DOHH2 (cell line): ENCODE measurements at regions not wholly inside any gene's neighbourhood (a gene's known extent, or its start where the extent isn't known, plus 50 kb on each side); places are given as distances from the start of the nearest gene placed in this dataset.

ENCODE experiments used
- EZH2phosphoT487 ChIP-seq: fragments of 200-600 bp; sonication (generic); IDR thresholded peaks from 2 replicates; pipeline ENCODE4 v1.6.1; 2017; ENCODE audit warnings: borderline replicate concordance, mild to moderate bottlenecking, antibody characterized with exemption, low read length, moderate library complexity, mixed read lengths
- TF ChIP-seq, protein P1 (sequence below): fragments of 200-600 bp; sonication (generic); IDR thresholded peaks from one replicate; pipeline ENCODE4 v1.5.1; 2014; ENCODE audit warnings: antibody characterized with exemption, mild to moderate bottlenecking, low read depth, low read length; ENCODE audit not compliant: poor library complexity, severe bottlenecking

DNA sequence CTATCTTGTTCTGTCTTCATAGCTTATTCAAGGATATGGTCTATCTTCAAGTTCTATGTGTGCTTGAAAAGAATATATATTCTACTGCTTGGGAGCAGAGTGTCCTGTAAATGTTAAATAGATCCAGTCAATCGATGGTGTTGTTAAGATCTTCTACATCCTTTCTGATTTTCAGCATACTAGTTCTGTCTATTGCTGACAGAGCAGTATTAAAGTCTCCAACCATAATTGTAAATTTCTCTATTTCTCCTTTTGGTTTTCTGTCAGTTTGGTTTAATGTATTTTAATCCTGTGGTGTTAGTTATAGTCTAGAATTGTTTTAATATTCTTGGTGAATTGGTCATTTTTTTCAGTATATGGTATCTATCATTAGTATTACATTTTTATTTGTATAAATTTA is 124.0 kb upstream of the COX7C start:
- no peak for TF ChIP-seq EZH2phosphoT487
- TF ChIP-seq, protein P1, sequence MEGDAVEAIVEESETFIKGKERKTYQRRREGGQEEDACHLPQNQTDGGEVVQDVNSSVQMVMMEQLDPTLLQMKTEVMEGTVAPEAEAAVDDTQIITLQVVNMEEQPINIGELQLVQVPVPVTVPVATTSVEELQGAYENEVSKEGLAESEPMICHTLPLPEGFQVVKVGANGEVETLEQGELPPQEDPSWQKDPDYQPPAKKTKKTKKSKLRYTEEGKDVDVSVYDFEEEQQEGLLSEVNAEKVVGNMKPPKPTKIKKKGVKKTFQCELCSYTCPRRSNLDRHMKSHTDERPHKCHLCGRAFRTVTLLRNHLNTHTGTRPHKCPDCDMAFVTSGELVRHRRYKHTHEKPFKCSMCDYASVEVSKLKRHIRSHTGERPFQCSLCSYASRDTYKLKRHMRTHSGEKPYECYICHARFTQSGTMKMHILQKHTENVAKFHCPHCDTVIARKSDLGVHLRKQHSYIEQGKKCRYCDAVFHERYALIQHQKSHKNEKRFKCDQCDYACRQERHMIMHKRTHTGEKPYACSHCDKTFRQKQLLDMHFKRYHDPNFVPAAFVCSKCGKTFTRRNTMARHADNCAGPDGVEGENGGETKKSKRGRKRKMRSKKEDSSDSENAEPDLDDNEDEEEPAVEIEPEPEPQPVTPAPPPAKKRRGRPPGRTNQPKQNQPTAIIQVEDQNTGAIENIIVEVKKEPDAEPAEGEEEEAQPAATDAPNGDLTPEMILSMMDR = no peak
